ENCODE measurements at regions not wholly inside any gene's neighbourhood (a gene's known extent, or its start where the extent isn't known, plus 50 kb on each side); places are given as distances from the start of the nearest gene placed in this dataset.

- TF ChIP-seq CTCF (IDR thresholded peaks at IDR 0.05) = no peak
- TF ChIP-seq POLR2A (IDR thresholded peaks at IDR 0.05) = no peak
Measured at GRCh38 chr5:54807421-54807820, 178.0 kb downstream of the ESM1 start.
